Colonic mucosa (tissue), 4 donors: ENCODE measurements at regions not wholly inside any gene's neighbourhood (a gene's known extent, or its start where the extent isn't known, plus 50 kb on each side); places are given as distances from the start of the nearest gene placed in this dataset.

ENCODE experiments used
- DNase-seq: peaks from one replicate; pipeline ENCODE4 v3.0.0-alpha.2; 2020
- H3K27ac ChIP-seq: fragments of 200-600 bp; one replicate; pipeline ENCODE4 v1.8.0; 2021
- H3K27me3 ChIP-seq: fragments of 200-600 bp; one replicate; pipeline ENCODE4 v1.8.0; 2021
- H3K36me3 ChIP-seq: fragments of 200-600 bp; one replicate; pipeline ENCODE4 v1.8.0; 2021
- H3K4me1 ChIP-seq: fragments of 200-600 bp; one replicate; pipeline ENCODE4 v1.8.0; 2021; ENCODE audit warnings: mild to moderate bottlenecking
- H3K4me3 ChIP-seq: fragments of 200-600 bp; one replicate; pipeline ENCODE4 v1.8.0; 2021
- H3K9ac ChIP-seq, 2 donors: one replicate each; pipeline ENCODE4 v1.7.0; 2013; ENCODE audit warnings: control low read depth in 2 of 2, low read depth in 2 of 2, low read length in 2 of 2
- H3K9me3 ChIP-seq: fragments of 200-600 bp; one replicate; pipeline ENCODE4 v1.8.0; 2021
- CTCF ChIP-seq: fragments of 200-600 bp; IDR thresholded peaks from one replicate; pipeline ENCODE4 v1.8.0; 2022; ENCODE audit warnings: antibody characterized with exemption, mild to moderate bottlenecking
- intact Hi-C: fragments of 100-400 bp; cut with DNase I; formaldehyde crosslinking; loops from one replicate; pipeline ENCODE4 v1.14.1; 2022
- donor health status: healthy.
- donor health status: DM: no; HTN: no; CAD: no.
- donor health status: DM: no; HTN: no; CAD: no.

DNA sequence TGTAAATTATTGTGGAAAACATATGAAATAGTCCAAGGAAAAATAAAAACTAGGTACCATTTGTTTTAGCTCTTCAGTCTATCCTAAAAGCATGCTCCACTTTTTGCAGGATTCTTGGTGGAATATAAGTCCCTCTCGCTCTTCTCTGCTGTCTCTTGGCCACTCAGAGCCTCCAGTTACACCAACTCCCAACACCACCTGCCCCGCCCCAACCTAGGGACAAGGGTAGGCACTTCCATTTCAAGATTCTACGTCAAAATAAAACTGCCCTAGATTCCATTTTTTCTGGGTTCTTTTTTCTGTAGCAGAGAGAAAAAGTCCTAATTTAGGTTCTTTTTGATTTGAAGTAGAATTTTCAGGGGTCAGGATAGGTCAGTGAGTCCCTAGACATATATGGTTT, 1036.2 kb upstream of the POU3F3 start:
- TF ChIP-seq CTCF, result no peak
- intact Hi-C loops, result no loop called here
- no peaks in the 10 kb centered on the region for H3K36me3 ChIP-seq
- no peaks in the 10 kb centered on the region for H3K4me1 ChIP-seq
- no peak overlapping the region for H3K4me3 ChIP-seq
- no peak for DNase-seq
- no peak overlapping the region for H3K27ac ChIP-seq
- H3K9me3 ChIP-seq, result no peaks in the 10 kb centered on the region
- no peaks in the 10 kb centered on the region for H3K27me3 ChIP-seq
- no peak overlapping the region for H3K9ac ChIP-seq

DNA sequence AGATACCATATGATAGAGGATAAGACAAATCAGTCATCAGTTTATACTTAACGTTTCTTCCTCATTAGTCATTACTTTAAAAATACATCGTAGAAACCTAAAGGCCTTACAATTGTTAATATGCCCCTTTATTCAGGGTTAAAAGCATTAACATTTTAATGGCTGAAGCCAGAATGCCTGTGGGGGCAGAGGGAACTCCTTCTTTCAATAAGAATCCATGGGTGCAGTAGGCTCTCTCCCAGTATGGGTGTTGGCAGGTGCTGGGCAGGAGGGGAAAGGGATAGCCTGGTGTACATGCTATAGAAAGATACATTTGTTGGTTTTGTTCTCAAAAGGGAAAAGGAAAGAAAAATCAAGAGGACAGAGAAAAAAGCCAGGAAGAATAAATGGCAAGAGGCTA, 1035.7 kb upstream of the POU3F3 start:
- no peaks in the 10 kb centered on the region for H3K4me1 ChIP-seq
- no peaks in the 10 kb centered on the region for H3K9me3 ChIP-seq
- H3K27ac ChIP-seq, result no peak overlapping the region
- H3K9ac ChIP-seq, result no peak overlapping the region
- no peak for DNase-seq
- intact Hi-C loops, result no loop called here
- H3K36me3 ChIP-seq, result no peaks in the 10 kb centered on the region
- TF ChIP-seq CTCF, result no peak
- no peaks in the 10 kb centered on the region for H3K27me3 ChIP-seq
- H3K4me3 ChIP-seq, result no peak overlapping the region

DNA sequence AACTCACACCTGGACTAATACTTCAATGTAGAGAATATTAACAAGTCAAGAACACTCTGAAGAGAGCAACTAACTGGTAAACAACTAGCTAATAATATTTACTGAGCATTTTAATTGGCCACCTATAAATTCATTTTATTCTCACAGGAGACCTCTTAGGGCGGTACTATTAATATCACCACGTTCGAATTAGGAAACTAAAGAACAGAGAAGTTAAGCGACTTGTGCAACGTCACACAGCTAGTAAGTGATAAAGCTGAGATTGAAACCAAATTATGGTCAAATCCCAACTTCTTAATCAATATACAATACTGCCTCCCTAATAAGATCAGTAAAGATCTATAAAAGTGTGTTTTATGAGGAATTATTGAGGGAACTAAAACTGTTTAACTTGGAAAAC, 1034.3 kb upstream of the POU3F3 start:
- no peak for DNase-seq
- H3K4me1 ChIP-seq, result no peaks in the 10 kb centered on the region
- H3K9me3 ChIP-seq, result no peaks in the 10 kb centered on the region
- H3K9ac ChIP-seq, result no peak overlapping the region
- no peak overlapping the region for H3K4me3 ChIP-seq
- TF ChIP-seq CTCF, result no peak
- H3K27me3 ChIP-seq, result no peaks in the 10 kb centered on the region
- H3K27ac ChIP-seq, result no peak overlapping the region
- H3K36me3 ChIP-seq, result no peaks in the 10 kb centered on the region
- intact Hi-C loops, result no loop called here

GRCh38 chr2:103823847-103824246, 1030.1 kb upstream of the POU3F3 start:
- H3K27me3 ChIP-seq, result no peaks in the 10 kb centered on the region
- no peak overlapping the region for H3K27ac ChIP-seq
- TF ChIP-seq CTCF, result no peak
- H3K36me3 ChIP-seq, result no peaks in the 10 kb centered on the region
- intact Hi-C loops, result no loop called here
- no peak overlapping the region for H3K4me3 ChIP-seq
- H3K9ac ChIP-seq, result no peak overlapping the region
- no peak for DNase-seq
- H3K9me3 ChIP-seq, result no peaks in the 10 kb centered on the region
- H3K4me1 ChIP-seq, result no peaks in the 10 kb centered on the region

DNA sequence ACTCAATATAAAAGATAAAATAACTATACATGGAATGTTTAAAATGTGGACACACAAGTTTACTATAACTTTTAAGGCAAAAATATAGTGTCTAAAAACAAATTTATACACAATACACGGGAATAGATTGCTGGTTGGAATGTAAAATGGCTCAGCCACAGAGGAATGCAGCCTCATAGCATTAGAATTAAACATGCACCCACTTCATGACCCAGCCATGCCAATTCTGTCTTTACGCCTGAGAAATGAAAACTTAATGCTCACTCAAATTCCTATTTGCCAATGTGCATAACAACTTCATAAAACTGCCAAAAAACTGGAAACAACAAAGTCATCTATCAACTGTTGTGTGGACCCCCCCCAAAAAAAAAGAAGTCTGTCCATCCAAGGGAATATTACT, 1006.6 kb upstream of the POU3F3 start:
- DNase-seq, result no peak
- Histone ChIP-seq H3K4me1 (no peaks in the 10 kb centered on the region), H3K27ac (no peak overlapping the region), H3K36me3 (no peaks in the 10 kb centered on the region), H3K9me3 (no peaks in the 10 kb centered on the region), H3K4me3 (no peak overlapping the region), H3K27me3 (no peaks in the 10 kb centered on the region), H3K9ac (no peak overlapping the region)
- intact Hi-C loops, result no loop called here
- no peak for TF ChIP-seq CTCF

DNA sequence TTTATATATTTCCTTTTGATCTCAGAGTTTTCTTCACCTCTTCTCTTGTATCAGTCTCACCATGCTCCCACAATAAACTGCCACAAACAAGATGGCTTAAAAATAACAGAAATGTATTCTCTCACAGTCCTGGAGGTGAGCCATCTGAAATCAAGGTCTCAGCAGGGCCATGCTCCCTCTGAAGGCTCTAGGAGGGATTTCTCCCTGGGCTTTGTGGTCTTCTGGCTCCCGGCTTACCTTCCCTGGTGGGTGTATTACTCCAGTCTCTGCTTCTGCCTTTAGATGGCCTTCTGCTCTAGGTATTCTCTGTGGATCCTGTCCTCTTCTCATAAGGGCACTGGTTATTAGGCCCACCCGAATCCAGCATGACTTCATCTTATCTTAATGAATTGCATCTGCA, 994.7 kb upstream of the POU3F3 start:
- Histone ChIP-seq H3K4me1 (no peaks in the 10 kb centered on the region), H3K36me3 (no peaks in the 10 kb centered on the region), H3K27me3 (no peaks in the 10 kb centered on the region), H3K9me3 (no peaks in the 10 kb centered on the region), H3K4me3 (no peak overlapping the region), H3K9ac (no peak overlapping the region), H3K27ac (no peak overlapping the region)
- intact Hi-C loops, result no loop called here
- TF ChIP-seq CTCF, result no peak
- DNase-seq, result no peak
